Colon (tissue), 2 donors: ENCODE measurements at regions not wholly inside any gene's neighbourhood (a gene's known extent, or its start where the extent isn't known, plus 50 kb on each side); places are given as distances from the start of the nearest gene placed in this dataset.
"Not testable (repeated sequence)": the region's sequence is repeated elsewhere in the genome, so short reads cannot be mapped to it uniquely, and the experiment has no call there.

ENCODE experiments used
- FAIRE-seq: peaks from 2 replicates; lab custom pipeline; 2012; peaks lifted over from hg19 to GRCh38; lab: Jason Lieb, UNC
- donor health status: control.
- donor health status: control.

GRCh38 chr6:180091-180694, 112.1 kb upstream of the DUSP22 start:
- not testable (repeated sequence) for FAIRE-seq

GRCh38 chr6:181049-181654, 111.1 kb upstream of the DUSP22 start:
- FAIRE-seq: no peak

GRCh38 chr6:183668-184067, 108.6 kb upstream of the DUSP22 start:
- FAIRE-seq: no peak

GRCh38 chr6:184161-184700, 108.1 kb upstream of the DUSP22 start:
- no peak for FAIRE-seq

GRCh38 chr6:186340-186965, 105.8 kb upstream of the DUSP22 start:
- no peak for FAIRE-seq

- FAIRE-seq: no peak
Observed at GRCh38 chr6:187210-187861, 105.0 kb upstream of the DUSP22 start.

GRCh38 chr6:188821-189655, 103.2 kb upstream of the DUSP22 start:
- no peak for FAIRE-seq

- FAIRE-seq: no peak
Observed at GRCh38 chr6:189676-190075, 102.6 kb upstream of the DUSP22 start.

GRCh38 chr6:190596-191395, 101.5 kb upstream of the DUSP22 start:
- FAIRE-seq: no peak

GRCh38 chr6:191487-192312, 100.6 kb upstream of the DUSP22 start:
- FAIRE-seq: no peak

- no peak for FAIRE-seq
Observed at GRCh38 chr6:192313-192664, 100.0 kb upstream of the DUSP22 start.

GRCh38 chr6:193180-193579, 99.1 kb upstream of the DUSP22 start:
- no peak for FAIRE-seq

GRCh38 chr6:193773-194310, 98.4 kb upstream of the DUSP22 start:
- no peak for FAIRE-seq

GRCh38 chr6:195861-196360, 96.4 kb upstream of the DUSP22 start:
- no peak for FAIRE-seq

GRCh38 chr6:196543-196942, 95.7 kb upstream of the DUSP22 start:
- FAIRE-seq: no peak

GRCh38 chr6:203661-204060, 88.6 kb upstream of the DUSP22 start:
- no peak for FAIRE-seq

- FAIRE-seq: no peak
Observed at GRCh38 chr6:206264-206663, 86.0 kb upstream of the DUSP22 start.

GRCh38 chr6:208364-208763, 83.9 kb upstream of the DUSP22 start:
- no peak for FAIRE-seq

- FAIRE-seq: no peak
Observed at GRCh38 chr6:208938-209337, 83.3 kb upstream of the DUSP22 start.
